ENCODE measurements at regions not wholly inside any gene's neighbourhood (a gene's known extent, or its start where the extent isn't known, plus 50 kb on each side); places are given as distances from the start of the nearest gene placed in this dataset.

DNA sequence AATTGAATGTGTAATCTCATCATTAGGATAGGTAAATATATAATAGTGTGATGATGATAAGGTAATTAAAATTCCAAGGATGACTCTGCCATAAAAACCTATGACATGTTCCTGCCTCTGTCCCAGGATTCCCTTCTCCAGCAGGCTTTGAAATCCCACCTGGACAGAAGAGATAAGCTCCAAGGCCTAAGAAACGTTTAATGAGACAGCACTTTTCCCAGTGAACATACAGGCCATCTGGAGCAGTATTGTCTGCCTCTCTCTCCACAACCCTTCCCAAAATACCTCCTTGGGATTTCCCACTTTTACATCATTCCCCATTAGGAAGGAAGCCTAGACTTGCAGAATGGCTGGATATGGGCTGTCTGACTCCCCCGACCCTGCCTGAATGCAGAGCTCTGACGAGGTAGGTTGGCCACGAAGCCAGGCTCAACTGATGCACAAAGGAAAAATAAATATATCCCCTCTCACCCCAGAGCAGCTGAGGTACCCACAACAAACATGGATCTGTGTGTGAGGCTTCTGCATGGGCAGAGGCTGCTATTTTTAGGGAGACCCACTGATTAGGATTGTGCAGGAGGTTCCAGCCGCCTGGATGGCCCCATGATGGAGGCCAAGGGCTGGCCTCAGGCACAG is 71.0 kb downstream of the TMPRSS5 start:
- H3K4me1 ChIP-seq (replicated peaks; ENCODE audit: insufficient read depth), result no peaks in the 10 kb centered on the region
- TF ChIP-seq EZH2 (IDR thresholded peaks at IDR 0.05; ENCODE audit: low read depth), result no peak
- TF ChIP-seq, protein P1, sequence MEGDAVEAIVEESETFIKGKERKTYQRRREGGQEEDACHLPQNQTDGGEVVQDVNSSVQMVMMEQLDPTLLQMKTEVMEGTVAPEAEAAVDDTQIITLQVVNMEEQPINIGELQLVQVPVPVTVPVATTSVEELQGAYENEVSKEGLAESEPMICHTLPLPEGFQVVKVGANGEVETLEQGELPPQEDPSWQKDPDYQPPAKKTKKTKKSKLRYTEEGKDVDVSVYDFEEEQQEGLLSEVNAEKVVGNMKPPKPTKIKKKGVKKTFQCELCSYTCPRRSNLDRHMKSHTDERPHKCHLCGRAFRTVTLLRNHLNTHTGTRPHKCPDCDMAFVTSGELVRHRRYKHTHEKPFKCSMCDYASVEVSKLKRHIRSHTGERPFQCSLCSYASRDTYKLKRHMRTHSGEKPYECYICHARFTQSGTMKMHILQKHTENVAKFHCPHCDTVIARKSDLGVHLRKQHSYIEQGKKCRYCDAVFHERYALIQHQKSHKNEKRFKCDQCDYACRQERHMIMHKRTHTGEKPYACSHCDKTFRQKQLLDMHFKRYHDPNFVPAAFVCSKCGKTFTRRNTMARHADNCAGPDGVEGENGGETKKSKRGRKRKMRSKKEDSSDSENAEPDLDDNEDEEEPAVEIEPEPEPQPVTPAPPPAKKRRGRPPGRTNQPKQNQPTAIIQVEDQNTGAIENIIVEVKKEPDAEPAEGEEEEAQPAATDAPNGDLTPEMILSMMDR (conservative IDR thresholded peaks at IDR 0.05), result no peak
- H3K27ac ChIP-seq, result no peak overlapping the region
- peaks cover 60% of the 10 kb centered on the region for H3K27me3 ChIP-seq (ENCODE audit: insufficient read depth, low read depth)
- H4K20me1 ChIP-seq (ENCODE audit: insufficient read depth), result no peaks in the 10 kb centered on the region
- CTCF ChIA-PET, result no interaction called here
- no TSS peak for BruUV-seq (replicated peaks)
- intact Hi-C loops (cut with micrococcal nuclease; ENCODE audit: unreplicated experiment), result no loop called here
- no peak overlapping the region for H2AFZ ChIP-seq
- POLR2A ChIA-PET (ENCODE audit: unreplicated experiment), result no interaction called here
- H3K79me2 ChIP-seq (ENCODE audit: low read depth), result no peaks in the 10 kb centered on the region
- no peaks in the 10 kb centered on the region for H3F3A ChIP-seq (ENCODE audit: insufficient read depth, low read depth)
- no peak for DNase-seq
- H3K4me3 ChIP-seq, result no peak overlapping the region
- no peak overlapping the region for H3K4me2 ChIP-seq
- no peaks in the 10 kb centered on the region for H3K9me2 ChIP-seq (ENCODE audit: insufficient read depth)
- no peaks in the 10 kb centered on the region for H3K36me3 ChIP-seq (ENCODE audit: low read depth)
- no peaks in the 10 kb centered on the region for H3K9me3 ChIP-seq (ENCODE audit: insufficient read depth, low read depth)

DNA sequence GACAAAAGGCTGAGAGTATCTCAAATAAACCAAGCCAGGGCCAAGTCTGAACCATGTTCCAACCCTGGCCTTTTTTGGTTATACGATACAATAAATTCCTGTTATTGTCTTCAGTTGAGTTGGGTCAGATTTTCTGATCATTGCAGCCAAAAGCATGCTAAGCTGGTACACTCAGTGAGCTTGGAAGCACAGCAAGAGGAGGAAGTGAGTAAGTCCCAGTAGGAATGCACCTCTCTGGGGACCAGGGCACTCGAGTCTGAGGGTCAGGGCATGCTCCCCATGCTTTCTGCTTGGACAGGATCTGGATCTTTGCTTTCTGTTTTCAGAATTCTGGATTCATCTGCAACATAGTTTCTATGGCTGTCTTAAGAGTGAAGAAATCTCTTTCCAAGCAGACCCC is 73.1 kb downstream of the TMPRSS5 start:
- intact Hi-C loops (cut with micrococcal nuclease; ENCODE audit: unreplicated experiment), result no loop called here
- no peaks in the 10 kb centered on the region for H3K79me2 ChIP-seq (ENCODE audit: low read depth)
- H3K27me3 ChIP-seq (ENCODE audit: insufficient read depth, low read depth), result peaks cover 59% of the 10 kb centered on the region
- BruUV-seq (replicated peaks), result no TSS peak
- no peak overlapping the region for H3K4me2 ChIP-seq
- H2AFZ ChIP-seq, result no peak overlapping the region
- H3K9me2 ChIP-seq (ENCODE audit: insufficient read depth), result no peaks in the 10 kb centered on the region
- no peak overlapping the region for H3K4me3 ChIP-seq
- H3K4me1 ChIP-seq (replicated peaks; ENCODE audit: insufficient read depth), result no peaks in the 10 kb centered on the region
- POLR2A ChIA-PET (ENCODE audit: unreplicated experiment), result no interaction called here
- TF ChIP-seq, protein P1 (conservative IDR thresholded peaks at IDR 0.05), result no peak
- TF ChIP-seq EZH2 (IDR thresholded peaks at IDR 0.05; ENCODE audit: low read depth), result no peak
- CTCF ChIA-PET, result no interaction called here
- H3F3A ChIP-seq (ENCODE audit: insufficient read depth, low read depth), result no peaks in the 10 kb centered on the region
- no peaks in the 10 kb centered on the region for H3K36me3 ChIP-seq (ENCODE audit: low read depth)
- no peaks in the 10 kb centered on the region for H3K9me3 ChIP-seq (ENCODE audit: insufficient read depth, low read depth)
- no peak for DNase-seq
- H3K27ac ChIP-seq, result no peak overlapping the region
- no peaks in the 10 kb centered on the region for H4K20me1 ChIP-seq (ENCODE audit: insufficient read depth)

DNA sequence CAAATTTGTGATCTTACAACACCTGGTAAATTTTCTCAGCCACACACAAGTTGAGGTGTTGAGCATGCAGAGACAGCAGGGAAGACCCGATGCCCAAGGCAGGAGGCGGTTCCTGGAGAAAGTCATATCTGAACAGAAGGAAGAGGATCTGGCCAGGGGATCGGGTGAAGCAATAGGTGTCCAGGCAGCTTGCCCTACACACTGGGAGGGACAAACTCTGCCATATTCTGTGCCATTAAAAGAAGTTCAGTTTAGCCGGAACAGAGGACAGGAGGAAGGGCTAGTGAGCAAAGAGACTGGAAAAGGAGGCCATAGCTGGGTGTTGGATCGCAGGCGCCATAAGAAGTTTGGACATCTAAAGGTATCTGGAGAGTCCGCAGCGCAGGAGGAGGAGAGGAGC is 76.5 kb downstream of the TMPRSS5 start:
- POLR2A ChIA-PET (ENCODE audit: unreplicated experiment), result no interaction called here
- Histone ChIP-seq H3K36me3 (ENCODE audit: low read depth) (no peaks in the 10 kb centered on the region), H3K79me2 (ENCODE audit: low read depth) (no peaks in the 10 kb centered on the region), H3K4me1 (replicated peaks; ENCODE audit: insufficient read depth) (no peaks in the 10 kb centered on the region), H4K20me1 (ENCODE audit: insufficient read depth) (no peaks in the 10 kb centered on the region), H3K9me3 (ENCODE audit: insufficient read depth, low read depth) (no peaks in the 10 kb centered on the region), H3K27me3 (ENCODE audit: insufficient read depth, low read depth) (peaks cover 46% of the 10 kb centered on the region), H2AFZ (no peak overlapping the region), H3K4me2 (no peak overlapping the region), H3K9me2 (ENCODE audit: insufficient read depth) (no peaks in the 10 kb centered on the region), H3K27ac (no peak overlapping the region), H3K4me3 (no peak overlapping the region), H3F3A (ENCODE audit: insufficient read depth, low read depth) (no peaks in the 10 kb centered on the region)
- TF ChIP-seq EZH2 (IDR thresholded peaks at IDR 0.05; ENCODE audit: low read depth), result no peak
- TF ChIP-seq, protein P1 (conservative IDR thresholded peaks at IDR 0.05), result no peak
- CTCF ChIA-PET, result no interaction called here
- no peak for DNase-seq
- intact Hi-C loops (cut with micrococcal nuclease; ENCODE audit: unreplicated experiment), result no loop called here
- no TSS peak for BruUV-seq (replicated peaks)
